Mucosa of descending colon (tissue), 3 donors: ENCODE measurements at regions not wholly inside any gene's neighbourhood (a gene's known extent, or its start where the extent isn't known, plus 50 kb on each side); places are given as distances from the start of the nearest gene placed in this dataset.

Source experiments
- ATAC-seq: fragments of 200-7000 bp; cut with Tn5 transposase; one replicate; pipeline ENCODE4 v1.9.1; 2020; ENCODE audit warnings: mild to moderate bottlenecking, moderate library complexity
- DNase-seq, 3 donors: peaks; one replicate each; pipeline ENCODE4 v3.0.0-alpha.2; 2020
- H3K36me3 ChIP-seq: fragments of 200-600 bp; one replicate; pipeline ENCODE4 v1.8.0; 2021; ENCODE audit warnings: low read depth, mild to moderate bottlenecking
- H3K4me1 ChIP-seq: fragments of 200-600 bp; one replicate; pipeline ENCODE4 v1.8.0; 2021; ENCODE audit warnings: low read depth, mild to moderate bottlenecking
- H3K4me3 ChIP-seq: fragments of 200-600 bp; one replicate; pipeline ENCODE4 v1.8.0; 2021; ENCODE audit warnings: mild to moderate bottlenecking
- H3K9me3 ChIP-seq: fragments of 200-600 bp; one replicate; pipeline ENCODE4 v1.8.0; 2021; ENCODE audit warnings: mild to moderate bottlenecking
- CTCF ChIP-seq: fragments of 200-600 bp; IDR thresholded peaks from one replicate; pipeline ENCODE4 v1.8.0; 2022; ENCODE audit warnings: antibody characterized with exemption, mild to moderate bottlenecking
- intact Hi-C, 2 donors: fragments of 100-400 bp; cut with DNase I in 1 of 2; cut with micrococcal nuclease in 1 of 2; formaldehyde crosslinking; loops; one replicate each; pipeline versions ENCODE4 v1.11.0 to v1.11.1; 2022; cut with DNase I, micrococcal nuclease
- donor health status: DM: no; HTN: no; CAD: no; lungs with moderate emphysema.
- donor health status: DM: no; HTN: no; CAD: no.
- donor health status: DM: no; HTN: yes; CAD: no.

GRCh38 chr2:204037286-204037685, 100.7 kb downstream of the ICOS start:
- Histone ChIP-seq H3K4me1 (peaks cover 6% of the 10 kb centered on the region), H3K4me3 (no peak overlapping the region), H3K9me3 (peaks cover 3% of the 10 kb centered on the region), H3K36me3 (no peaks in the 10 kb centered on the region)
- ATAC-seq (no peak), DNase-seq (no peak)
- intact Hi-C loops = no loop called here
- no peak for TF ChIP-seq CTCF

- intact Hi-C loops = no loop called here
- Histone ChIP-seq H3K4me3 (no peak overlapping the region), H3K36me3 (no peaks in the 10 kb centered on the region), H3K4me1 (peaks cover 6% of the 10 kb centered on the region), H3K9me3 (peaks cover 3% of the 10 kb centered on the region)
- DNase-seq (no peak), ATAC-seq (no peak)
- TF ChIP-seq CTCF = no peak
These were observed 102.8 kb downstream of the ICOS start for GRCh38 chr2:204039298-204039838.

GRCh38 chr2:204040016-204040415, 103.5 kb downstream of the ICOS start:
- no peak for DNase-seq
- peak; percentile 72 for ATAC-seq

GRCh38 chr2:204042401-204042800, 105.8 kb downstream of the ICOS start:
- Histone ChIP-seq H3K4me3 (no peak overlapping the region), H3K36me3 (no peaks in the 10 kb centered on the region), H3K9me3 (peaks cover 3% of the 10 kb centered on the region), H3K4me1 (peaks cover 6% of the 10 kb centered on the region)
- no peak for ATAC-seq
- no peak for TF ChIP-seq CTCF
- no peak for DNase-seq
- intact Hi-C loops = no loop called here

More at GRCh38 chr2:204040016-204040415, 103.5 kb downstream of the ICOS start:
- Histone ChIP-seq H3K4me1 (peaks cover 6% of the 10 kb centered on the region), H3K36me3 (no peaks in the 10 kb centered on the region), H3K9me3 (peaks cover 3% of the 10 kb centered on the region), H3K4me3 (no peak overlapping the region)
- intact Hi-C loops = no loop called here
- no peak for TF ChIP-seq CTCF

- intact Hi-C loops = no loop called here
- peaks cover 3% of the 10 kb centered on the region for H3K9me3 ChIP-seq
- no peak for TF ChIP-seq CTCF
- no peak for ATAC-seq
- no peak for DNase-seq
- no peaks in the 10 kb centered on the region for H3K36me3 ChIP-seq
- H3K4me1 ChIP-seq = no peaks in the 10 kb centered on the region
- no peak overlapping the region for H3K4me3 ChIP-seq
These were observed 109.6 kb downstream of the ICOS start for GRCh38 chr2:204046145-204046544.

GRCh38 chr2:204049635-204050034, 113.1 kb downstream of the ICOS start:
- DNase-seq (no peak), ATAC-seq (no peak)
- no peak for TF ChIP-seq CTCF
- no peaks in the 10 kb centered on the region for H3K9me3 ChIP-seq
- H3K4me3 ChIP-seq = no peak overlapping the region
- no peaks in the 10 kb centered on the region for H3K36me3 ChIP-seq
- H3K4me1 ChIP-seq = no peaks in the 10 kb centered on the region
- intact Hi-C loops = no loop called here
